Suprapubic skin (tissue), 4 donors: ENCODE measurements at regions not wholly inside any gene's neighbourhood (a gene's known extent, or its start where the extent isn't known, plus 50 kb on each side); places are given as distances from the start of the nearest gene placed in this dataset.

ENCODE experiments used
- DNase-seq, 2 donors: peaks; one replicate each; pipeline ENCODE4 v3.0.0-alpha.2; 2019; ENCODE audit warnings: low spot score in 2 of 2
- H3K27ac ChIP-seq: fragments of 200-600 bp; sonication (generic); one replicate; pipeline ENCODE4 v1.5.1; 2019
- H3K27me3 ChIP-seq: fragments of 200-600 bp; sonication (generic); one replicate; pipeline ENCODE4 v1.5.1; 2019
- H3K36me3 ChIP-seq: fragments of 200-600 bp; sonication (generic); one replicate; pipeline ENCODE4 v1.5.1; 2019
- H3K4me1 ChIP-seq: fragments of 200-600 bp; sonication (generic); one replicate; pipeline ENCODE4 v1.5.1; 2019
- H3K4me3 ChIP-seq: fragments of 200-600 bp; sonication (generic); one replicate; pipeline ENCODE4 v1.5.1; 2019; ENCODE audit warnings: mild to moderate bottlenecking
- H3K9me3 ChIP-seq: fragments of 200-600 bp; sonication (generic); one replicate; pipeline ENCODE4 v1.5.1; 2019
- EP300 ChIP-seq: sonication (generic); formaldehyde crosslinking; IDR thresholded peaks from one replicate; pipeline ENCODE4 v1.6.1; 2017; ENCODE audit warnings: antibody characterized with exemption
- POLR2A ChIP-seq, 2 donors: fragments of 450-650 bp; IDR thresholded peaks; one replicate each; pipeline ENCODE4 v1.6.1; 2017; ENCODE audit warnings: antibody characterized with exemption in 2 of 2, mild to moderate bottlenecking in 2 of 2, moderate library complexity in 2 of 2
- POLR2AphosphoS5 ChIP-seq, 3 donors: sonication (generic); formaldehyde crosslinking; IDR thresholded peaks; one replicate each; pipeline ENCODE4 v1.6.1; 2017; ENCODE audit warnings: antibody characterized with exemption in 3 of 3
- WGBS: methylation state at CpG from one replicate; pipeline ENCODE4 v1.1.5; 2018; 5-methylcytosine and 5-hydroxymethylcytosine counted together
- TF ChIP-seq, protein P1 (sequence below), 2 donors: fragments of 200-600 bp in 1 of 2; fragments of 450-650 bp in 1 of 2; sonication (generic) in 1 of 2; IDR thresholded peaks; one replicate each; pipeline ENCODE4 v1.5.1; 2016 to 2019; ENCODE audit warnings: antibody characterized with exemption in 2 of 2, mild to moderate bottlenecking in 1 of 2, moderate library complexity in 1 of 2

DNA sequence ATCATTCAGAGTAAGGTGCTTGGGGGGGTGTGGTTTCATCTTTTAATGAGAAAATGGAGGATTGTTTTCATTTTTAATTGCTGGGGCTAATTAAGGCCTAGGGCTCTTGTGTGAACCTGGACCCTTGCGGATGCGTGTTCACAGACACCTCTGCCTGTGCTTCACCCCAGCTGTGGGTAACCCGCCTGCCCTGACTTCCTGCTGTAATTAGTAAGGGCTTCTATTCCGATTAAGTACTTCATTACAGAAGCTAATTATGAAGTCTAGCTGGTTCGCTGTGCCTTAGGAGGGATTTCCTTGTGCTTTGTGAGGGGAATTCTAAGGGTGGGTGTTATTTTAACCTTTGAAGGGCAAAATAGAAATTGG is 215.3 kb downstream of the PMP22 start:
- Histone ChIP-seq H3K4me1 (no peaks in the 10 kb centered on the region), H3K27me3 (peaks cover 13% of the 10 kb centered on the region), H3K9me3 (no peaks in the 10 kb centered on the region), H3K36me3 (no peaks in the 10 kb centered on the region), H3K27ac (no peak overlapping the region), H3K4me3 (no peak overlapping the region)
- WGBS, result 86% methylated on average over 5 of the region's 5 CpGs
- no peak for DNase-seq
- TF ChIP-seq, protein P1, sequence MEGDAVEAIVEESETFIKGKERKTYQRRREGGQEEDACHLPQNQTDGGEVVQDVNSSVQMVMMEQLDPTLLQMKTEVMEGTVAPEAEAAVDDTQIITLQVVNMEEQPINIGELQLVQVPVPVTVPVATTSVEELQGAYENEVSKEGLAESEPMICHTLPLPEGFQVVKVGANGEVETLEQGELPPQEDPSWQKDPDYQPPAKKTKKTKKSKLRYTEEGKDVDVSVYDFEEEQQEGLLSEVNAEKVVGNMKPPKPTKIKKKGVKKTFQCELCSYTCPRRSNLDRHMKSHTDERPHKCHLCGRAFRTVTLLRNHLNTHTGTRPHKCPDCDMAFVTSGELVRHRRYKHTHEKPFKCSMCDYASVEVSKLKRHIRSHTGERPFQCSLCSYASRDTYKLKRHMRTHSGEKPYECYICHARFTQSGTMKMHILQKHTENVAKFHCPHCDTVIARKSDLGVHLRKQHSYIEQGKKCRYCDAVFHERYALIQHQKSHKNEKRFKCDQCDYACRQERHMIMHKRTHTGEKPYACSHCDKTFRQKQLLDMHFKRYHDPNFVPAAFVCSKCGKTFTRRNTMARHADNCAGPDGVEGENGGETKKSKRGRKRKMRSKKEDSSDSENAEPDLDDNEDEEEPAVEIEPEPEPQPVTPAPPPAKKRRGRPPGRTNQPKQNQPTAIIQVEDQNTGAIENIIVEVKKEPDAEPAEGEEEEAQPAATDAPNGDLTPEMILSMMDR (IDR thresholded peaks at IDR 0.05), result no peak
- TF ChIP-seq POLR2A (IDR thresholded peaks at IDR 0.05), result no peak
- TF ChIP-seq EP300, result no peak
- no peak for TF ChIP-seq POLR2AphosphoS5 (IDR thresholded peaks at IDR 0.05)

DNA sequence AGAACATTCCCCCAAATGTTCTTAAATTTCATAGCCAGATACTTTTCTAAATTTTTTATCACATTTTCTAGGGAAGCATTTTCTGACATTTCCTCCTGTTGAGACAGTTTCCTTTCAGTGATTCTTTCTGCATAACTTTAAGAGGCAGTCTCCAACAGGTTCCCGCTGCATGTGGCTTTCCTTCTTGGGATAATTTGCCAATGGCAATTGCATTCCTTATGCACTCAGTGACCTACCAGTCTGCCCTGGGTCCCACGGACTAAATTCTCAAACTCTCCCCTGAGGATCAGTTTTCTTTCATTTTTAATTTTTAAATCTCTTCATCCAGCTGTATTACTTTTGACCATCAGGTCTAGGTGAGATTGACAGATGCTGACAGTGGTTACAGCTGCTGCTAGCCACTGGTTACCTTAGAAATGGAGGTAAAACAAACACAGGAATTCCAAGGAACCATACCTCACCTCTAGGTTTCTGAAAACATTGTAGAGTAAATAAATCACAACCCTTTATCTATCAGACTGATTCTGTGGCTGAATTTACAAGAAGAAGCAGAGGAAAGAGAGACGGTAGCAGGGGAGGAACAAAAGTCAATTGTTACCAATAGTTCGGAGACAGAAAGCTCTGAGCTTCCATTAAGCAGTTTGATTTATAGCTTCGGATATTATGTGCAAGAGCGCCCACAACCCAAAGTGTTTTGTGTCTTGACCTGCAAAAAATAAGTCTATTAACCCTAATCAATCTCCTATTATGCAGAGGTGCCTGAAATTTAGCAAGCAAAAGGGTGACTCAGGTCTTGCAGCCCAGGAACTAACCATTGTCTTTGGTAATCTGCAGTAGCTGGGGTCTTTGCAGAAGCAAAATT is 216.0 kb downstream of the PMP22 start:
- Histone ChIP-seq H3K9me3 (no peaks in the 10 kb centered on the region), H3K4me1 (no peaks in the 10 kb centered on the region), H3K27me3 (peaks cover 13% of the 10 kb centered on the region), H3K4me3 (no peak overlapping the region), H3K27ac (no peak overlapping the region), H3K36me3 (no peaks in the 10 kb centered on the region)
- WGBS, result 56% methylated on average over 6 of the region's 6 CpGs
- TF ChIP-seq EP300 (no peak), POLR2A (IDR thresholded peaks at IDR 0.05) (no peak), POLR2AphosphoS5 (IDR thresholded peaks at IDR 0.05) (no peak)
- DNase-seq, result no peak

DNA sequence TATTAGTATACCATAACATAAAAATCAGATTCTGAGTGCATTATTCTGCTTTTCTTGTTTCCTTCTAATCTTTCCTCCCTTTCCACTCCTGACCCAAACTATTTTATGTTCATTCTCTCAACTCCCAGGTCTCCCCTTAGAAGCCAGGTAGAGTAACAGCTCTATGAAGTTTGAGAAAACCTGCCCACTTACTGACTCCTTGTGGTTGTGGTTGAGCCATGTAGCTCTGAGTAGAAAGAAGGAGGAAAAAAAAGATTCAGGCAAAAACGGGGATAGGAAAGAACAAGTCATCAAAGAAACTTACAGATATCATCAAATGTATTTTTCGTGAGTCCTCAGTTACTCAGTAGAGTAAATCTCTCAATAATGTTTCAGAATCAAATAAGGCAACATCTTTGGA is 216.7 kb downstream of the PMP22 start:
- Histone ChIP-seq H3K4me1 (no peaks in the 10 kb centered on the region), H3K27me3 (peaks cover 13% of the 10 kb centered on the region), H3K4me3 (no peak overlapping the region), H3K9me3 (no peaks in the 10 kb centered on the region), H3K36me3 (no peaks in the 10 kb centered on the region), H3K27ac (no peak overlapping the region)
- no peak for DNase-seq
- TF ChIP-seq EP300 (no peak), POLR2AphosphoS5 (IDR thresholded peaks at IDR 0.05) (no peak), POLR2A (IDR thresholded peaks at IDR 0.05) (no peak)
- TF ChIP-seq, protein P1 (IDR thresholded peaks at IDR 0.05), result no peak
- 32% methylated on average over 2 of the region's 2 CpGs for WGBS

DNA sequence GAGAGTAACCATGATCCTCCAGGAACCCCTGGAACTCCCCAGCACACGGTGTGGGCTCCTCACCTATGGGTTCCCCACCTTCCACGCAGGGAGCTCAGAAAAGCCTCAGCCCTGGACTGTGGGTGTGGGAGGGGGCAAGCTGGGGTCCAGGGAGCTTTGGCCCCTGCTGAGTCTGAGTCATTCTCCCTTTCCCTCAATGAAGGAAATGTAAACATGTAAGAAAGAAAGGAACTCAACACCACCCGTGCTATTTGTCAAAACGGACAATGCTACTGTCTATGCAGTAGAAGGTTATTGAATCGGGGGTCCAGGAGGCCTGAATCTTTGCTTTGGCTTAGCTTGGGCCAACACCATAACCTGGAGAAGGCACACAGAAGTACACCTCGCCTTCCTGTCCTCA is 222.8 kb downstream of the PMP22 start:
- WGBS, result 90% methylated on average over 6 of the region's 6 CpGs
- no peaks in the 10 kb centered on the region for H3K27me3 ChIP-seq
- no peaks in the 10 kb centered on the region for H3K36me3 ChIP-seq
- H3K4me1 ChIP-seq, result peaks cover 16% of the 10 kb centered on the region
- H3K9me3 ChIP-seq, result no peaks in the 10 kb centered on the region
- no peak for DNase-seq
- TF ChIP-seq POLR2A (IDR thresholded peaks at IDR 0.05), result no peak
- TF ChIP-seq EP300, result no peak
- no peak for TF ChIP-seq POLR2AphosphoS5 (IDR thresholded peaks at IDR 0.05)
- TF ChIP-seq, protein P1 (IDR thresholded peaks at IDR 0.05), result no peak
- no peak overlapping the region for H3K27ac ChIP-seq
- no peak overlapping the region for H3K4me3 ChIP-seq

DNA sequence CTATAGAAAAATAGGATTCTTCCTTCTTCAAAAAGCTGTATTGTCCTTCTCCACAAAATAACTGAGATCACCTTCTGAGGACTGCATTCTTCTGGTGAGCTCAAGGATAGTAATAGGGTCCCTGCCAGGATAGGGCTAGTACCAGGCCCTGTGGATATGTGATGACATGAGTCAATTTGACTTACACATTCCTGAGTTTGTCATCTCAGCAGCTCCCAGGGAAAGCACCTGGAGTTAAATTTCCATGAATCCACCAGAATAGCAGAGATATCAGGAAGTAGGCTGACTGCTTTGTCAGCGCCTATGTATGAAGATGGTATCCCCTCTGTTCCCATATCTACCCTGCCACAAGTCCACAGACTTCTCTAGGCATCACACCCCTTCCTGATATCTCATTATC is 225.8 kb downstream of the PMP22 start:
- WGBS, result 59% methylated on average over 1 of the region's 1 CpG
- no peak for DNase-seq
- peaks cover 5% of the 10 kb centered on the region for H3K27me3 ChIP-seq
- TF ChIP-seq, protein P1 (IDR thresholded peaks at IDR 0.05), result no peak
- TF ChIP-seq POLR2AphosphoS5 (IDR thresholded peaks at IDR 0.05) (no peak), EP300 (no peak), POLR2A (IDR thresholded peaks at IDR 0.05) (no peak)
- no peak overlapping the region for H3K4me3 ChIP-seq
- H3K9me3 ChIP-seq, result no peaks in the 10 kb centered on the region
- no peak overlapping the region for H3K27ac ChIP-seq
- no peaks in the 10 kb centered on the region for H3K36me3 ChIP-seq
- peaks cover 16% of the 10 kb centered on the region for H3K4me1 ChIP-seq
